ENCODE measurements at regions not wholly inside any gene's neighbourhood (a gene's known extent, or its start where the extent isn't known, plus 50 kb on each side); places are given as distances from the start of the nearest gene placed in this dataset.
"Not testable (repeated sequence)": the region's sequence is repeated elsewhere in the genome, so short reads cannot be mapped to it uniquely, and the experiment has no call there.

DNA sequence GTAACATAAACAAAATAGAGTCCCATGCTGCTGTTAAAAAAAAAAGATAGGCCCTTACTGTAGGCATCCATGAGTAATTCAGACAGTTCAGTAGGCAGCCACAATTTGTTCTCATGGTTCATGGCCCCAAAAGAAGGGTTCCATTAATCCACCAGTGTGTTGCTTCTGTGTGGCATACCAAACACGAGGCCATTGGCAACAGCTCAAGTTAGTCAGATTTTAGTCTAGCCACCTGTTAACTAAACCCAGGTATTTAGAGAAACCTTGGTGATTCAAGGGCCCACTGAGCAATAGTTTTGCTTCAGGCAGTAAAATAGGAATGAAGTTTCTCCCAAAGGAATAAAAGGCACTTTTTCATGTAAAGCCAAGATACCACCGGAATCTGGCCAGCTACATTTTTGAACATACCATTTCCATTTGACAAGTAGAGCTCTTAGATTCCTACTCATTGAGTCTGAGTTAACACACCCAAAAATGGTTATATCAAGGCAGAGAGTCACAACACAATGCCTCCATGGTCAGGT, 80.1 kb upstream of the SRD5A2 start:
- DNase-seq (ENCODE audit: low spot score) = no peak

DNA sequence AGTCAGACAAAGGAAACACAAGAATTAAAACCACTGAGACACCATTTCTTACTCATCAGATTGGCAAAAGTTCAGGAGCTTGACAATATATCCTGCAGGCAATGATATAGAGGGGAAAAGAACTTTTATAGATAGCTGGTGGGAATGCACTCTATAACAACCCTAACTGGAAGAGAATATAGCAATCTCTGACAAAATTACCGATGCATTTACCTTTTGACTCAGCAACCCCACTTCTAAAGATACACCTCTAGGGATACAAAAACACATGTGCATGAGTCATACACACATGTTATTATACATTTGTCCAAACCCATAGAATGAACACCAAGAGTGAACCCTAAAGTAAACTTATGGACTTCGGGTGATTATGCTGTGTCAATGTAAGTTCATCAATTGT, 79.4 kb upstream of the SRD5A2 start:
- DNase-seq (ENCODE audit: low spot score) = no peak

GRCh38 chr2:31654241-31654640, 73.5 kb upstream of the SRD5A2 start:
- DNase-seq (ENCODE audit: low spot score) = no peak

DNA sequence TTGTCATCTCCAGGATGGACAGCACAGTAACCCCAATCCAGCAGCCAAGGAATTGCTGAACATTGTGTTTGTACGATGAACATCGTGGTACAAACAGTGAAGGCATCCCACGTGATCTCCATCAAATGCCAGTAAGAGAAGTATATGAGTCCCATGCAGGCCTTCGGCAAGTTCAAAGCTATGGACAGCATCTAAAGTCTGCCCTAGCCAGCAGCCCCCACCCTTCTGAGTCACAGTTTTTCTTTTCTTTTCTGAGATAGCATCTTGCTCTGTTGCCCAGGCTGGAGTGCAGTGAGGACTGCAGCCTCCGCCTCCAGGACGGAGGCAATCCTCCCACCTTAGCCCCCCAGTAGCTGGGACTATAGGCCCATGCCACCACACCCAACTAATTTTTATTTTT, 71.0 kb upstream of the SRD5A2 start:
- DNase-seq (ENCODE audit: low spot score) = no peak

DNA sequence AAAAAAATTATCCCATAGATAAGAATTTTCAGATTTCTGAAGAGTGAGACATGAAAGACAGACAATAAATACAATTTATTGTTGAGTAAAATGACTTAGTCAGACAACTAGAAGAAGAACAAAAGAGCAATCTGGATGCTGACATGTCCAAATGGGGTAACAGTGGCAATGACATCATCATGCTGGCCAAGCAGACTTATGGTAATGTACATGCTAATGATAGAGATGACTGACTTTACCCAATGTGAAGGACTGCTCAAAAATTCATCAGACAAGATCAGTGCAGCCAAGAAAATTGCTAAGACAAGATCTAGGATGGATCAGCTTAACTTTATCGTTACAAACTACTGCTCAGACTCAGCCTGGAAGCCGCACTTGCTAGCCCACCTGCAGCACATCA, 70.5 kb upstream of the SRD5A2 start:
- no peak for DNase-seq (ENCODE audit: low spot score)

- no peak for DNase-seq (ENCODE audit: low spot score)
These were observed 63.8 kb upstream of the SRD5A2 start for GRCh38 chr2:31644551-31644950.

DNA sequence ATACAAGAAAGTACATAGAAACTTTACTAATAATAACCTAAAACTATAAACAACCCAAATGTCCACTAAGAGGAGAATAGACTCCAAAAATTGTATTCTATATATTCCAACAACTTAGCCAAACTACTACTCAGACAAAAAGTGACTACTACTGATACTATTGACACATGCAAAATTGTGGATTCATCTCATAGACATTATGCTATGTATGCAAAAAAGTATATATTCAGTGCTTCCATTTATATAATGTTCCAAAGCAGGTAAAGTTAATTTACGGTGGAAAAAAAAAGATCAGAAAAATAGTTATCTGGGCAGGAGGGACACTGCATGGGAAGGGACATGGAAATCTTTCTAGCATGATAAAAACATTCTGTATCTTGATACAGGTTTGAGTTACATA, 62.0 kb upstream of the SRD5A2 start:
- DNase-seq (ENCODE audit: low spot score) = no peak

- DNase-seq (ENCODE audit: low spot score) = not testable (repeated sequence)
These were observed 51.5 kb upstream of the SRD5A2 start for GRCh38 chr2:31632201-31632600.
